Suprapubic skin (tissue), 4 donors: ENCODE measurements at regions not wholly inside any gene's neighbourhood (a gene's known extent, or its start where the extent isn't known, plus 50 kb on each side); places are given as distances from the start of the nearest gene placed in this dataset.

Experiments
- CTCF ChIP-seq, 2 donors: fragments of 200-600 bp in 1 of 2; fragments of 450-650 bp in 1 of 2; sonication (generic) in 1 of 2; IDR thresholded peaks; one replicate each; pipeline ENCODE4 v1.5.1; 2016 to 2019; ENCODE audit warnings: antibody characterized with exemption in 2 of 2, mild to moderate bottlenecking in 1 of 2, moderate library complexity in 1 of 2
- POLR2A ChIP-seq, 2 donors: fragments of 450-650 bp; IDR thresholded peaks; one replicate each; pipeline ENCODE4 v1.6.1; 2017; ENCODE audit warnings: antibody characterized with exemption in 2 of 2, mild to moderate bottlenecking in 2 of 2, moderate library complexity in 2 of 2
- POLR2AphosphoS5 ChIP-seq, 3 donors: sonication (generic); formaldehyde crosslinking; IDR thresholded peaks; one replicate each; pipeline ENCODE4 v1.6.1; 2017; ENCODE audit warnings: antibody characterized with exemption in 3 of 3

GRCh38 chr12:114770323-114770722 lies 86.3 kb upstream of the TBX3 start:
- no peak for TF ChIP-seq CTCF (IDR thresholded peaks at IDR 0.05)
- no peak for TF ChIP-seq POLR2A (IDR thresholded peaks at IDR 0.05)
- TF ChIP-seq POLR2AphosphoS5 (IDR thresholded peaks at IDR 0.05) = no peak
